GM12891 (cell line): ENCODE measurements at regions not wholly inside any gene's neighbourhood (a gene's known extent, or its start where the extent isn't known, plus 50 kb on each side); places are given as distances from the start of the nearest gene placed in this dataset.

Experiments used
- POLR2A ChIP-seq: IDR thresholded peaks from 2 replicates; pipeline ENCODE4 v1.6.1; 2011; ENCODE audit warnings: low read depth, low read length, control low read depth
- POLR2AphosphoS5 ChIP-seq: IDR thresholded peaks from 2 replicates; pipeline ENCODE4 v1.6.1; 2011; ENCODE audit warnings: low read depth, low read length, control low read depth
- SPI1 ChIP-seq: IDR thresholded peaks from 2 replicates; pipeline ENCODE4 v1.6.1; 2011; ENCODE audit warnings: low read depth, low read length, control low read depth

DNA sequence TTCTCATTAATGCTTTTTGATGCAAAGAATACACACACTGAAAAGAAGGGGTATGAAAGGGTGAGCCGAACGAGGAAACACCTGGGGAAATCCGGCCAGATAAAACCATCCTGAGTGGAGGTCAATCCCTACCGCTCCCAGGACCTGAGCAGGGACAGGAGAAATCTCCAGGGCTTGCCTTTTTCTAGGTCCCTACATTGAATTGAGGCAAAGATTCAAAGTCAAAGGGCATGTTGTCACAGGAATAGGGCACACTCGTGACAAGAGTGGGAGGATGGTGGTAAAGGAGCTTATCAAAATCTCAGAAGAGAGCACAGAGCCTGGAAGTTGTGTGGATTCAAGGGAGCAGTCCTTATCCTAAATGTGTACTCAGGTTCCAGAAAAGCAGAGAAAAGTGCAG lies 61.2 kb upstream of the ACKR3 start:
- TF ChIP-seq POLR2AphosphoS5 (no peak), POLR2A (no peak), SPI1 (no peak)
